ENCODE measurements at regions not wholly inside any gene's neighbourhood (a gene's known extent, or its start where the extent isn't known, plus 50 kb on each side); places are given as distances from the start of the nearest gene placed in this dataset.
"Not testable (repeated sequence)": the region's sequence is repeated elsewhere in the genome, so short reads cannot be mapped to it uniquely, and the experiment has no call there.

GRCh38 chr6:60574723-60575122 lies 1711.3 kb downstream of the KHDRBS2 start:
- WGBS, 10 experiments = 28 to 86% (median 70%) methylated on average over 1 to 2 of the region's 3 CpGs; no CpG with 5 or more reads in 3 of the 10 experiments
- H3K4me1 ChIP-seq (replicated peaks in 1 of 2) = peaks cover 9 to 12% of the 10 kb centered on the region in 2 donors
- H3K27ac ChIP-seq; ATAC-seq (replicated peaks in 6 of 8); in situ Hi-C loops (cut with MboI; ENCODE audit: low pct_unique_long_range_greater_than_20kb in 2 of 9, low sequenced_read_pairs in 9 of 9, unreplicated experiment in 9 of 9); H3K4me3 ChIP-seq: not testable (repeated sequence)

GRCh38 chr6:60572607-60573006 lies 1713.4 kb downstream of the KHDRBS2 start:
- ATAC-seq (replicated peaks in 6 of 8) = peak in 3 of 8 experiments; percentile 26 to 55 (median 44)
- H3K27ac ChIP-seq; H3K4me3 ChIP-seq; in situ Hi-C loops (cut with MboI; ENCODE audit: low pct_unique_long_range_greater_than_20kb in 2 of 9, low sequenced_read_pairs in 9 of 9, unreplicated experiment in 9 of 9): not testable (repeated sequence)
- H3K4me1 ChIP-seq (replicated peaks in 1 of 2) = peaks cover 9 to 12% of the 10 kb centered on the region in 2 donors
- 17 to 100% (median 86%) methylated on average over 1 of the region's 1 CpG; no CpG with 5 or more reads in 7 of the 10 experiments for WGBS, 10 experiments

- 71 to 88% (median 88%) methylated on average over 1 to 3 of the region's 6 CpGs; no CpG with 5 or more reads in 7 of the 10 experiments for WGBS, 10 experiments
- H3K4me3 ChIP-seq; H3K27ac ChIP-seq; ATAC-seq (replicated peaks in 6 of 8); in situ Hi-C loops (cut with MboI; ENCODE audit: low pct_unique_long_range_greater_than_20kb in 2 of 9, low sequenced_read_pairs in 9 of 9, unreplicated experiment in 9 of 9): not testable (repeated sequence)
- H3K4me1 ChIP-seq (replicated peaks in 1 of 2) = peaks cover 9 to 12% of the 10 kb centered on the region in 2 donors
Measured at GRCh38 chr6:60571293-60572016, 1714.6 kb downstream of the KHDRBS2 start.

- H3K27ac ChIP-seq; H3K4me3 ChIP-seq; in situ Hi-C loops (cut with MboI; ENCODE audit: low pct_unique_long_range_greater_than_20kb in 2 of 9, low sequenced_read_pairs in 9 of 9, unreplicated experiment in 9 of 9): not testable (repeated sequence)
- ATAC-seq (replicated peaks in 6 of 8) = peak in 4 of 8 experiments; percentile 30 to 69 (median 58)
- 20 to 100% (median 40%) methylated on average over 1 to 2 of the region's 2 CpGs; no CpG with 5 or more reads in 5 of the 10 experiments for WGBS, 10 experiments
- peaks cover 9 to 12% of the 10 kb centered on the region in 2 donors for H3K4me1 ChIP-seq (replicated peaks in 1 of 2)
Measured at GRCh38 chr6:60570599-60570998, 1715.4 kb downstream of the KHDRBS2 start.

- H3K4me3 ChIP-seq; in situ Hi-C loops (cut with MboI; ENCODE audit: low pct_unique_long_range_greater_than_20kb in 2 of 9, low sequenced_read_pairs in 9 of 9, unreplicated experiment in 9 of 9); ATAC-seq (replicated peaks in 6 of 8); H3K27ac ChIP-seq: not testable (repeated sequence)
- H3K4me1 ChIP-seq (replicated peaks in 1 of 2) = peaks cover 9 to 12% of the 10 kb centered on the region in 2 donors
- 0 to 100% (median 33%) methylated on average over 1 of the region's 1 CpG; no CpG with 5 or more reads in 7 of the 10 experiments for WGBS, 10 experiments
Measured at GRCh38 chr6:60567447-60568187, 1718.4 kb downstream of the KHDRBS2 start.

- H3K27ac ChIP-seq; ATAC-seq (replicated peaks in 6 of 8); H3K4me3 ChIP-seq; in situ Hi-C loops (cut with MboI; ENCODE audit: low pct_unique_long_range_greater_than_20kb in 2 of 9, low sequenced_read_pairs in 9 of 9, unreplicated experiment in 9 of 9): not testable (repeated sequence)
- H3K4me1 ChIP-seq (replicated peaks in 1 of 2) = peaks cover 9 to 12% of the 10 kb centered on the region in 2 donors
- 0 to 100% (median 80%) methylated on average over 1 to 2 of the region's 2 CpGs; no CpG with 5 or more reads in 5 of the 10 experiments for WGBS, 10 experiments
Measured at GRCh38 chr6:60566387-60566786, 1719.6 kb downstream of the KHDRBS2 start.

GRCh38 chr6:60559702-60560101 lies 1726.3 kb downstream of the KHDRBS2 start:
- 0 to 40% (median 7%) methylated on average over 1 of the region's 1 CpG; no CpG with 5 or more reads in 6 of the 10 experiments for WGBS, 10 experiments
- ATAC-seq (replicated peaks in 6 of 8) = peak in 6 of 8 experiments; percentile 53 to 72 (median 66)
- H3K4me1 ChIP-seq (replicated peaks in 1 of 2) = not testable (repeated sequence)

GRCh38 chr6:60547340-60547739 lies 1738.7 kb downstream of the KHDRBS2 start:
- ATAC-seq (replicated peaks in 6 of 8) = peak in 3 of 8 experiments; percentile 41 to 51 (median 51)
- WGBS, 10 experiments = 0 to 60% (median 20%) methylated on average over 1 to 2 of the region's 2 CpGs; no CpG with 5 or more reads in 4 of the 10 experiments
- H3K4me3 ChIP-seq; in situ Hi-C loops (cut with MboI; ENCODE audit: low pct_unique_long_range_greater_than_20kb in 2 of 9, low sequenced_read_pairs in 9 of 9, unreplicated experiment in 9 of 9); H3K27ac ChIP-seq: not testable (repeated sequence)
- peaks cover 6 to 14% of the 10 kb centered on the region in 2 donors for H3K4me1 ChIP-seq (replicated peaks in 1 of 2)

More at GRCh38 chr6:60559702-60560101, 1726.3 kb downstream of the KHDRBS2 start:
- in situ Hi-C loops (cut with MboI; ENCODE audit: low pct_unique_long_range_greater_than_20kb in 2 of 9, low sequenced_read_pairs in 9 of 9, unreplicated experiment in 9 of 9); H3K4me3 ChIP-seq; H3K27ac ChIP-seq: not testable (repeated sequence)

- in situ Hi-C loops (cut with MboI; ENCODE audit: low pct_unique_long_range_greater_than_20kb in 2 of 9, low sequenced_read_pairs in 9 of 9, unreplicated experiment in 9 of 9); H3K27ac ChIP-seq; H3K4me3 ChIP-seq; H3K4me1 ChIP-seq (replicated peaks in 1 of 2); ATAC-seq (replicated peaks in 6 of 8): not testable (repeated sequence)
Measured at GRCh38 chr6:60524770-60525169, 1761.3 kb downstream of the KHDRBS2 start.

GRCh38 chr6:60477747-60478146 lies 1808.3 kb downstream of the KHDRBS2 start:
- ATAC-seq (replicated peaks in 6 of 8); H3K27ac ChIP-seq; H3K4me3 ChIP-seq; H3K4me1 ChIP-seq (replicated peaks in 1 of 2); in situ Hi-C loops (cut with MboI; ENCODE audit: low pct_unique_long_range_greater_than_20kb in 2 of 9, low sequenced_read_pairs in 9 of 9, unreplicated experiment in 9 of 9): not testable (repeated sequence)

GRCh38 chr6:60473805-60474204 lies 1812.2 kb downstream of the KHDRBS2 start:
- peak in 2 of 8 experiments; percentile 54 to 60 for ATAC-seq (replicated peaks in 6 of 8)
- in situ Hi-C loops (cut with MboI; ENCODE audit: low pct_unique_long_range_greater_than_20kb in 2 of 9, low sequenced_read_pairs in 9 of 9, unreplicated experiment in 9 of 9); H3K4me1 ChIP-seq (replicated peaks in 1 of 2); H3K4me3 ChIP-seq; H3K27ac ChIP-seq: not testable (repeated sequence)
- WGBS, 10 experiments = no CpG with 5 or more reads among the region's 2 CpGs

GRCh38 chr6:60471426-60471825 lies 1814.6 kb downstream of the KHDRBS2 start:
- in situ Hi-C loops (cut with MboI; ENCODE audit: low pct_unique_long_range_greater_than_20kb in 2 of 9, low sequenced_read_pairs in 9 of 9, unreplicated experiment in 9 of 9); H3K4me3 ChIP-seq; ATAC-seq (replicated peaks in 6 of 8); H3K27ac ChIP-seq; H3K4me1 ChIP-seq (replicated peaks in 1 of 2): not testable (repeated sequence)
- WGBS, 10 experiments = 0 to 80% (median 54%) methylated on average over 1 to 2 of the region's 3 CpGs; no CpG with 5 or more reads in 5 of the 10 experiments

GRCh38 chr6:60450428-60450827 lies 1835.6 kb downstream of the KHDRBS2 start:
- H3K4me1 ChIP-seq (replicated peaks in 1 of 2); ATAC-seq (replicated peaks in 6 of 8); H3K4me3 ChIP-seq; H3K27ac ChIP-seq; in situ Hi-C loops (cut with MboI; ENCODE audit: low pct_unique_long_range_greater_than_20kb in 2 of 9, low sequenced_read_pairs in 9 of 9, unreplicated experiment in 9 of 9): not testable (repeated sequence)
- 17% methylated on average over 1 of the region's 1 CpG; no CpG with 5 or more reads in 9 of the 10 experiments for WGBS, 10 experiments
